Epithelial cell of esophagus (primary cell): ENCODE measurements at regions not wholly inside any gene's neighbourhood (a gene's known extent, or its start where the extent isn't known, plus 50 kb on each side); places are given as distances from the start of the nearest gene placed in this dataset.

ENCODE experiments used
- DNase-seq: peaks from one replicate; pipeline ENCODE4 v3.0.0; 2010; ENCODE audit warnings: low read depth
- H3K4me3 ChIP-seq: 2 replicates; pipeline ENCODE4 v1.5.1; 2011; ENCODE audit warnings: mild to moderate bottlenecking, low read length, control low read depth
- CTCF ChIP-seq: IDR thresholded peaks from 2 replicates; pipeline ENCODE4 v1.5.1; 2011; ENCODE audit warnings: low read depth, mild to moderate bottlenecking, low read length, control low read depth, inconsistent platforms; ENCODE audit not compliant: insufficient read depth; ENCODE audit errors: missing control alignments

- no peak for DNase-seq
- TF ChIP-seq CTCF: no peak
- H3K4me3 ChIP-seq: no peak overlapping the region
Measured at GRCh38 chr10:109280837-109281236, 642.5 kb downstream of the XPNPEP1 start.

- TF ChIP-seq CTCF: no peak
Measured at GRCh38 chr10:109277456-109277855, 645.9 kb downstream of the XPNPEP1 start.

GRCh38 chr10:109275960-109276359 is 647.4 kb downstream of the XPNPEP1 start:
- DNase-seq: no peak
- TF ChIP-seq CTCF: no peak
- H3K4me3 ChIP-seq: no peak overlapping the region

More at GRCh38 chr10:109277456-109277855, 645.9 kb downstream of the XPNPEP1 start:
- no peak for DNase-seq
- no peak overlapping the region for H3K4me3 ChIP-seq

GRCh38 chr10:109274681-109275080 is 648.6 kb downstream of the XPNPEP1 start:
- H3K4me3 ChIP-seq: no peak overlapping the region
- TF ChIP-seq CTCF: no peak
- no peak for DNase-seq

GRCh38 chr10:109270173-109270572 is 653.1 kb downstream of the XPNPEP1 start:
- no peak for TF ChIP-seq CTCF

GRCh38 chr10:109264004-109264403 is 659.3 kb downstream of the XPNPEP1 start:
- no peak overlapping the region for H3K4me3 ChIP-seq
- DNase-seq: no peak
- TF ChIP-seq CTCF: no peak

More at GRCh38 chr10:109270173-109270572, 653.1 kb downstream of the XPNPEP1 start:
- no peak for DNase-seq
- no peak overlapping the region for H3K4me3 ChIP-seq

GRCh38 chr10:109261231-109261630 is 662.1 kb downstream of the XPNPEP1 start:
- no peak for DNase-seq
- no peak for TF ChIP-seq CTCF
- no peak overlapping the region for H3K4me3 ChIP-seq
